IPS DF 6.9 (cell line): ENCODE measurements at regions not wholly inside any gene's neighbourhood (a gene's known extent, or its start where the extent isn't known, plus 50 kb on each side); places are given as distances from the start of the nearest gene placed in this dataset.

Experiments
- DNase-seq: peaks from one replicate; pipeline ENCODE4 v3.0.0-alpha.2; 2013; ENCODE audit warnings: low read depth, low spot score
- H3K27ac ChIP-seq: one replicate; pipeline ENCODE4 v1.5.1; 2013; ENCODE audit warnings: low read length, control low read depth
- H3K27me3 ChIP-seq: 2 replicates; pipeline ENCODE4 v1.6.1; 2013; ENCODE audit warnings: mild to moderate bottlenecking, low read length; ENCODE audit not compliant: control insufficient read depth, insufficient read depth
- H3K36me3 ChIP-seq: 2 replicates; pipeline ENCODE4 v1.6.1; 2013; ENCODE audit warnings: low read length; ENCODE audit not compliant: control insufficient read depth, insufficient read depth
- H3K4me1 ChIP-seq: 2 replicates; pipeline ENCODE4 v1.6.1; 2013; ENCODE audit warnings: low read length; ENCODE audit not compliant: control insufficient read depth, insufficient read depth
- H3K4me3 ChIP-seq: 2 replicates; pipeline ENCODE4 v1.5.1; 2013; ENCODE audit warnings: mild to moderate bottlenecking, low read length
- H3K9me3 ChIP-seq: 2 replicates; pipeline ENCODE4 v1.6.1; 2013; ENCODE audit warnings: low read length, inconsistent platforms; ENCODE audit not compliant: control insufficient read depth, insufficient read depth
- WGBS: extraction: QIAGEN DNeasy Blood & Tissue Kit; methylation state at CpG from one replicate; pipeline ENCODE4 v1.1.7; 2013; ENCODE audit warnings: mixed read lengths, missing lambda C conversion rate; ENCODE audit not compliant: insufficient read length, insufficient coverage; 5-methylcytosine and 5-hydroxymethylcytosine counted together

DNA sequence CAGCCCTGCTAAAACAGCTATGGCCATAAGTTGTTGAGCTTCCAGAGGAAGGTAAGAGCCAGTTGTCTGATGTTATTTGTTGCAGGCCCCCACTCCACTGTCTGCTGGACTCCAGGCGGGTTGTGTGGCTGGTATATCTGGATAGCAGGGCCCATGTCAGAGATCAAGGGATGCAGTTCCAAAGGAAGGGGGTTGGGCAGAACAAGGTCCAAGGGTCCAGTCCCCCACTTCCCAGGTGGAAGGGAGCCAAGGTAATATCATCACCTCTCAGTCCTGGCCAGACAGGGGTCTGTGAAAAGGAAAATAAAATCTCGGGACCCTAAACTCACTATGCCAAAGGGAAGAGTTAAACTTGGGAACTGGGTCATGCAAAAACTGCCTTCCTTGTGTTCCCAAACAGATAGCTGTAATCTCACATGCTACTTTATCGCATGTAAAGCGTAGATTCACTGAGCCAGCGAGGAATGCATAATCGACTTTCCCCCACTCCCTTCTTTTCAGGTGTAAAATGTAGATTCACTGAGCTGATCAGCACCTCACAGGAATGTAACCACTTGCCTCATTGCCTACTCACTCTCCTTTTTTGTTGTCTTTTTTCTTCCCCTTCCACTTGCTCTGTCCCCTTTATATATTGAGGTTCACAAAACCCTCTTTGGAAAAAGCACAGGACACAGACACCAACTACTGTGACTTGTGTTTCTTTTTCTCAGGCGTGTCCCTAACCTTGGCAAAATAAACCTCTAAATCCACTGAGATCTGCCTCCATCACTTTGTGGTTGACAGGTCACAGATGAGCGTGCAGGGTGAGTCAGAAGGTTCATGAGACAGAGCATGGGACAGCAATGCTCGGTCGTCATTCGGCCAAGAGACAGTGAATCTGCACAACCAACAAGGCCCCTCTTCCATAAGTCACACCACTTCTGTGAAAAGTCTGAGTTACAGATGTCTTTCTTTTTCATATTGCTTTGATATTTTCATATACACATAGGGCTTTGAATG lies 255.3 kb upstream of the SIX2 start:
- H3K27ac ChIP-seq = no peak overlapping the region
- H3K9me3 ChIP-seq = no peaks in the 10 kb centered on the region
- H3K4me3 ChIP-seq = no peak overlapping the region
- WGBS = no CpG with 5 or more reads among the region's 11 CpGs
- H3K36me3 ChIP-seq = no peaks in the 10 kb centered on the region
- H3K27me3 ChIP-seq = no peaks in the 10 kb centered on the region
- H3K4me1 ChIP-seq = peaks cover 2% of the 10 kb centered on the region; the same call in 1 of the 2 replicates
- no peak for DNase-seq

- peaks cover 6% of the 10 kb centered on the region; the same call in 1 of the 2 replicates for H3K4me1 ChIP-seq
- no peak for DNase-seq
- no peak overlapping the region for H3K27ac ChIP-seq
- no peaks in the 10 kb centered on the region for H3K9me3 ChIP-seq
- no peaks in the 10 kb centered on the region for H3K27me3 ChIP-seq
- WGBS = no CpG with 5 or more reads among the region's 6 CpGs
- H3K36me3 ChIP-seq = no peaks in the 10 kb centered on the region
- no peak overlapping the region for H3K4me3 ChIP-seq
Observed at GRCh38 chr2:45263147-45263546, 253.9 kb upstream of the SIX2 start.

DNA sequence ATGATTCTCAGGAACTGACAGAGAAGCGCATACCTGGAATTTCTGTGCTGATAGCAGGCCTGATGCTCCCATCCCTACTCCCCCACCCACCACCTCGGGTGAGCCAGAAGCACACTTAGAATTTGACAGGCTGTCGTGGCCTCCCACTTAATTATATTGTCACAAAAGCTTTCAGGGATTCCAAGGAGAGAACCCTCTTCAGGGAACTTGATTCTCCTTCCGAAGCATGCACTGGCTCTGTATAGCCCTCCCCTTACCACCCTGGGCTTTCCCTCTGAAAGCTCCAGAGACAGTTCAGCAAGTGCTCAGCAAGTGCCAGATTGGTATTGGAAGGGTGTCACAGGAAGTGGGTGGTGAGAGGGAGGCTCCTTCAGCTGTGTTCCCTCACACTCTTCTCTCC lies 252.5 kb upstream of the SIX2 start:
- Histone ChIP-seq H3K4me3 (no peak overlapping the region), H3K36me3 (no peaks in the 10 kb centered on the region), H3K4me1 (peaks cover 9% of the 10 kb centered on the region), H3K9me3 (no peaks in the 10 kb centered on the region), H3K27me3 (no peaks in the 10 kb centered on the region), H3K27ac (no peak overlapping the region)
- WGBS = no CpG with 5 or more reads among the region's 4 CpGs
- DNase-seq = no peak

- DNase-seq = no peak
- Histone ChIP-seq H3K36me3 (no peaks in the 10 kb centered on the region), H3K9me3 (no peaks in the 10 kb centered on the region), H3K27me3 (no peaks in the 10 kb centered on the region), H3K4me1 (peaks cover 13% of the 10 kb centered on the region), H3K4me3 (no peak overlapping the region), H3K27ac (no peak overlapping the region)
- WGBS = no CpG with 5 or more reads among the region's 5 CpGs
Observed at GRCh38 chr2:45260946-45261345, 251.7 kb upstream of the SIX2 start.

- no peak for DNase-seq
- Histone ChIP-seq H3K27me3 (no peaks in the 10 kb centered on the region), H3K4me3 (no peak overlapping the region), H3K27ac (no peak overlapping the region), H3K4me1 (peaks cover 13% of the 10 kb centered on the region), H3K9me3 (no peaks in the 10 kb centered on the region), H3K36me3 (no peaks in the 10 kb centered on the region)
- no CpG with 5 or more reads among the region's 8 CpGs for WGBS
Observed at GRCh38 chr2:45259547-45260160, 250.4 kb upstream of the SIX2 start.

- Histone ChIP-seq H3K36me3 (no peaks in the 10 kb centered on the region), H3K27me3 (no peaks in the 10 kb centered on the region), H3K4me3 (no peak overlapping the region), H3K27ac (no peak overlapping the region), H3K9me3 (no peaks in the 10 kb centered on the region), H3K4me1 (peaks cover 13% of the 10 kb centered on the region)
- WGBS = no CpG with 5 or more reads among the region's 8 CpGs
- no peak for DNase-seq
Observed at GRCh38 chr2:45259138-45259537, 249.9 kb upstream of the SIX2 start.

- H3K36me3 ChIP-seq = no peaks in the 10 kb centered on the region
- no peak overlapping the region for H3K4me3 ChIP-seq
- no CpG with 5 or more reads among the region's 7 CpGs for WGBS
- H3K27ac ChIP-seq = no peak overlapping the region
- no peaks in the 10 kb centered on the region for H3K27me3 ChIP-seq
- DNase-seq = no peak
- peaks cover 13% of the 10 kb centered on the region for H3K4me1 ChIP-seq
- no peaks in the 10 kb centered on the region for H3K9me3 ChIP-seq
Observed at GRCh38 chr2:45258311-45258710, 249.1 kb upstream of the SIX2 start.

- no peak for DNase-seq
- no CpG with 5 or more reads among the region's 11 CpGs for WGBS
- Histone ChIP-seq H3K27ac (no peak overlapping the region), H3K4me1 (peaks cover 13% of the 10 kb centered on the region), H3K36me3 (no peaks in the 10 kb centered on the region), H3K27me3 (no peaks in the 10 kb centered on the region), H3K9me3 (no peaks in the 10 kb centered on the region), H3K4me3 (no peak overlapping the region)
Observed at GRCh38 chr2:45257820-45258219, 248.6 kb upstream of the SIX2 start.

DNA sequence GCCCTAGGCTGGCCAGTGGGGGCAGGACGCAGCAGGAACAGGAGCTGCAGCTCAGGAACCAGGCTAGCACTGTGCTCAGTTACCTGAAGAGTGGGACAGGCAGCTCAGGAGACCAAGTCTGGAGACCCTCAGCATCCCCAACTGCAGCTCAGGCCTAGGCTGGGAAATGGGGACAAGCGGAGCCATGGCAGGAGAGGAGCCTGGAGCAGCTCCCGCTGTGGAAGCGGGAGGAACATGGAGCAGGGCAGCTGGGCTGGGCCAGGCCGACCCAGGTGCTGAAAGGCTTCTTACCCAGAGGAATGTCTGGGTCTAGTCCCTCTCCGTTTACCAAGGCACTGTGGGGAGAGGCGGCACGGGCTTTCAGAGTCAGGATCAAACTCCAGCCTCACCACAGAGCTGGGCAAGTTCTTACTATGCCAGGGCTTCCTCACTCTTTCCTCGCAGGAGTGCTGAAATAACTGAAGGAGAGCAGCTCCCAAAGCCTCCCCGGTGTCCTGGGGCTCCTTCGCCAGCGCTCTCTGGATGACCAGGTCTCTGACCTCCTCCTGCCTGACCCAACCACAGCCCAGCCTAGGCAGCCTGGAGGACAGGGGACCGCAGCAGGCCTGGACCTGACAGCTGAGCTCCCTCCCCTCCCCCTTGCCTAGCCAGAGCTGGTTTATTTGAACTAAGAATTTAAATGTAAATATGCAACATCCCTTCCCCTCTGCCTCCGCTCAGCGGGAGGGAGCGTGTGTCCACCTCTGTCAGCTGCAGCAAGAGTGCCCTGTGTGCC lies 247.8 kb upstream of the SIX2 start:
- Histone ChIP-seq H3K27ac (no peak overlapping the region), H3K4me1 (peaks cover 13% of the 10 kb centered on the region), H3K9me3 (no peaks in the 10 kb centered on the region), H3K27me3 (no peaks in the 10 kb centered on the region), H3K36me3 (no peaks in the 10 kb centered on the region), H3K4me3 (no peak overlapping the region)
- no CpG with 5 or more reads among the region's 16 CpGs for WGBS
- DNase-seq = peak; percentile 33

- Histone ChIP-seq H3K27ac (no peak overlapping the region), H3K9me3 (no peaks in the 10 kb centered on the region)
- WGBS = no CpG with 5 or more reads among the region's 7 CpGs
Observed at GRCh38 chr2:45256173-45256866, 247.1 kb upstream of the SIX2 start.

More at GRCh38 chr2:45256173-45256866, 247.1 kb upstream of the SIX2 start:
- Histone ChIP-seq H3K4me3 (no peak overlapping the region), H3K36me3 (no peaks in the 10 kb centered on the region), H3K27me3 (no peaks in the 10 kb centered on the region), H3K4me1 (peaks cover 13% of the 10 kb centered on the region)
- no peak for DNase-seq
